ENCODE measurements at regions not wholly inside any gene's neighbourhood (a gene's known extent, or its start where the extent isn't known, plus 50 kb on each side); places are given as distances from the start of the nearest gene placed in this dataset.
A peak's percentile ranks its signal among the peaks of the same experiment; 100 is the strongest.
"Not testable (repeated sequence)": the region's sequence is repeated elsewhere in the genome, so short reads cannot be mapped to it uniquely, and the experiment has no call there.

GRCh38 chr17:20868662-20869007, 174.2 kb downstream of the USP22 start:
- DNase-seq; intact Hi-C loops (cut with DNase I): not testable (repeated sequence)

GRCh38 chr17:20873173-20873572, 169.6 kb downstream of the USP22 start:
- intact Hi-C loops (cut with DNase I); DNase-seq: not testable (repeated sequence)

GRCh38 chr17:20873688-20874328, 169.0 kb downstream of the USP22 start:
- DNase-seq; intact Hi-C loops (cut with DNase I): not testable (repeated sequence)

- DNase-seq; intact Hi-C loops (cut with DNase I): not testable (repeated sequence)
Measured at GRCh38 chr17:20877384-20877783, 165.4 kb downstream of the USP22 start.

- intact Hi-C loops (cut with DNase I) = no loop called here
- DNase-seq = no peak
Measured at GRCh38 chr17:20890338-20890737, 152.5 kb downstream of the USP22 start.

GRCh38 chr17:20895426-20895825, 147.4 kb downstream of the USP22 start:
- intact Hi-C loops (cut with DNase I); DNase-seq: not testable (repeated sequence)

GRCh38 chr17:20896153-20896649, 146.6 kb downstream of the USP22 start:
- intact Hi-C loops (cut with DNase I) = no loop called here
- DNase-seq = peak in 36 of 42 donors; percentile 10 to 83 (median 56)

- DNase-seq; intact Hi-C loops (cut with DNase I): not testable (repeated sequence)
Measured at GRCh38 chr17:20898726-20899125, 144.1 kb downstream of the USP22 start.

- DNase-seq; intact Hi-C loops (cut with DNase I): not testable (repeated sequence)
Measured at GRCh38 chr17:20902496-20902895, 140.3 kb downstream of the USP22 start.

GRCh38 chr17:20903549-20903948, 139.3 kb downstream of the USP22 start:
- intact Hi-C loops (cut with DNase I); DNase-seq: not testable (repeated sequence)

- intact Hi-C loops (cut with DNase I) = no loop called here
- peak; percentile 90 to 98 (median 94) for DNase-seq
Measured at GRCh38 chr17:20908313-20909267, 134.2 kb downstream of the USP22 start.

GRCh38 chr17:20914658-20915057, 128.2 kb downstream of the USP22 start:
- intact Hi-C loops (cut with DNase I) = loop anchor here (10.0 kb wide), 1 partner anchor 80 kb away; no protein-coding TSS in a partner anchor
- no peak for DNase-seq

- DNase-seq = no peak
- intact Hi-C loops (cut with DNase I) = loop anchor here (10.0 kb wide), 1 partner anchor 78 kb away; no protein-coding TSS in a partner anchor
Measured at GRCh38 chr17:20916383-20916782, 126.4 kb downstream of the USP22 start.

- intact Hi-C loops (cut with DNase I) = loop anchor here (10.0 kb wide), 1 partner anchor 77 kb away; no protein-coding TSS in a partner anchor
- DNase-seq = not testable (repeated sequence)
Measured at GRCh38 chr17:20917610-20918306, 125.1 kb downstream of the USP22 start.

- intact Hi-C loops (cut with DNase I) = no loop called here
- peak in 1 of 42 donors; percentile 4 for DNase-seq
Measured at GRCh38 chr17:20920095-20920814, 122.6 kb downstream of the USP22 start.

- DNase-seq = no peak
- intact Hi-C loops (cut with DNase I) = no loop called here
Measured at GRCh38 chr17:20920815-20921199, 122.0 kb downstream of the USP22 start.

GRCh38 chr17:20922128-20922670, 120.6 kb downstream of the USP22 start:
- DNase-seq = no peak
- intact Hi-C loops (cut with DNase I) = no loop called here

- no peak for DNase-seq
- intact Hi-C loops (cut with DNase I) = no loop called here
Measured at GRCh38 chr17:20924306-20924705, 118.5 kb downstream of the USP22 start.
